ENCODE measurements at regions not wholly inside any gene's neighbourhood (a gene's known extent, or its start where the extent isn't known, plus 50 kb on each side); places are given as distances from the start of the nearest gene placed in this dataset.

GRCh38 chr11:122331079-122331478 lies 215.1 kb upstream of the BLID start:
- TF ChIP-seq CTCF (conservative IDR thresholded peaks at IDR 0.05) (no peak), ZFX (IDR thresholded peaks at IDR 0.05) (no peak)

All from C4-2B (cell line).